Ascending aorta (tissue), 2 donors: ENCODE measurements at regions not wholly inside any gene's neighbourhood (a gene's known extent, or its start where the extent isn't known, plus 50 kb on each side); places are given as distances from the start of the nearest gene placed in this dataset.

Source experiments
- DNase-seq, 2 donors: peaks; one replicate each; pipeline ENCODE4 v3.0.0-alpha.2; 2019; ENCODE audit warnings: low spot score in 2 of 2
- H3K27ac ChIP-seq, 2 donors: fragments of 200-600 bp; sonication (generic); one replicate each; pipeline ENCODE4 v1.5.1; 2016 to 2017; ENCODE audit warnings: mild to moderate bottlenecking in 1 of 2
- H3K27me3 ChIP-seq: fragments of 200-600 bp; sonication (generic); one replicate; pipeline ENCODE4 v1.5.1; 2017
- H3K36me3 ChIP-seq, 2 donors: fragments of 200-600 bp; sonication (generic); one replicate each; pipeline ENCODE4 v1.5.1; 2016
- H3K4me1 ChIP-seq, 2 donors: fragments of 200-600 bp; sonication (generic); one replicate each; pipeline ENCODE4 v1.5.1; 2016 to 2017; ENCODE audit warnings: mild to moderate bottlenecking in 1 of 2
- H3K4me3 ChIP-seq, 2 donors: fragments of 200-600 bp; sonication (generic); one replicate each; pipeline ENCODE4 v1.5.1; 2016 to 2017; ENCODE audit warnings: mild to moderate bottlenecking in 1 of 2
- H3K9me3 ChIP-seq, 2 donors: fragments of 200-600 bp; sonication (generic); one replicate each; pipeline ENCODE4 v1.5.1; 2016
- intact Hi-C: fragments of 100-400 bp; cut with DNase I; formaldehyde crosslinking; loops from one replicate; pipeline ENCODE4 v1.15.1; 2023
- TF ChIP-seq, protein P1 (sequence below), 3 experiments: fragments of 200-600 bp in 2 of 3; fragments of 450-650 bp in 1 of 3; sonication (generic) in 2 of 3; IDR thresholded peaks; one replicate each; pipeline ENCODE4 v1.5.1; 2016 to 2019; ENCODE audit warnings: antibody characterized with exemption in 3 of 3, mild to moderate bottlenecking in 1 of 3, moderate library complexity in 1 of 3

- Histone ChIP-seq H3K36me3 (no peaks in the 10 kb centered on the region), H3K4me3 (no peak overlapping the region), H3K4me1 (no peaks in the 10 kb centered on the region), H3K27ac (no peak overlapping the region), H3K9me3 (no peaks in the 10 kb centered on the region), H3K27me3 (no peaks in the 10 kb centered on the region)
- TF ChIP-seq, protein P1, sequence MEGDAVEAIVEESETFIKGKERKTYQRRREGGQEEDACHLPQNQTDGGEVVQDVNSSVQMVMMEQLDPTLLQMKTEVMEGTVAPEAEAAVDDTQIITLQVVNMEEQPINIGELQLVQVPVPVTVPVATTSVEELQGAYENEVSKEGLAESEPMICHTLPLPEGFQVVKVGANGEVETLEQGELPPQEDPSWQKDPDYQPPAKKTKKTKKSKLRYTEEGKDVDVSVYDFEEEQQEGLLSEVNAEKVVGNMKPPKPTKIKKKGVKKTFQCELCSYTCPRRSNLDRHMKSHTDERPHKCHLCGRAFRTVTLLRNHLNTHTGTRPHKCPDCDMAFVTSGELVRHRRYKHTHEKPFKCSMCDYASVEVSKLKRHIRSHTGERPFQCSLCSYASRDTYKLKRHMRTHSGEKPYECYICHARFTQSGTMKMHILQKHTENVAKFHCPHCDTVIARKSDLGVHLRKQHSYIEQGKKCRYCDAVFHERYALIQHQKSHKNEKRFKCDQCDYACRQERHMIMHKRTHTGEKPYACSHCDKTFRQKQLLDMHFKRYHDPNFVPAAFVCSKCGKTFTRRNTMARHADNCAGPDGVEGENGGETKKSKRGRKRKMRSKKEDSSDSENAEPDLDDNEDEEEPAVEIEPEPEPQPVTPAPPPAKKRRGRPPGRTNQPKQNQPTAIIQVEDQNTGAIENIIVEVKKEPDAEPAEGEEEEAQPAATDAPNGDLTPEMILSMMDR (IDR thresholded peaks at IDR 0.05): no peak
- intact Hi-C loops: no loop called here
- no peak for DNase-seq
These were observed 63.3 kb upstream of the STT3B start for GRCh38 chr3:31469385-31469784.

GRCh38 chr3:31472479-31473390 lies 60.0 kb upstream of the STT3B start:
- TF ChIP-seq, protein P1 (IDR thresholded peaks at IDR 0.05): no peak
- DNase-seq: no peak
- no peaks in the 10 kb centered on the region for H3K9me3 ChIP-seq
- no peak overlapping the region for H3K4me3 ChIP-seq
- intact Hi-C loops: no loop called here
- H3K27me3 ChIP-seq: no peaks in the 10 kb centered on the region
- H3K4me1 ChIP-seq: no peaks in the 10 kb centered on the region
- no peak overlapping the region for H3K27ac ChIP-seq
- no peaks in the 10 kb centered on the region for H3K36me3 ChIP-seq

GRCh38 chr3:31476209-31476608 lies 56.5 kb upstream of the STT3B start:
- intact Hi-C loops: no loop called here
- TF ChIP-seq, protein P1 (IDR thresholded peaks at IDR 0.05): no peak

DNA sequence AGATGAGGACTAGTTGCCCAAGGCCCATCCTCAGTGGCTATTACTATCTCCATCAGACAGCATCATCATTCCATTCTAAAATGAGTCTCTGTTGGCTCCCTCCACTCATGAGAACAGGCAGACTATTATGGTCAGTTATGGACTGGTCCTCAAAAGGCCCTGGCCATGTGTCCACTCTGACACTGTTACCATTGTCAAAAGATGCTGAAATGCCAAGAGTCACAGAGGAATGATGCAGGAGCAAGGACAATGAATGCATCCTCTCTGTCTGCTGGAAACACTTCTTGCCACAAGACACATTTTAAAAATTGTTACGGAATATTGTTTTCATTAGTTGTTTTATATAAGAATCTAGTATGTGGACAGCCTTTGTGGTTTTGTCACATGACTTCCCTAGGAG lies 53.3 kb upstream of the STT3B start:
- Histone ChIP-seq H3K4me3 (no peak overlapping the region), H3K9me3 (no peaks in the 10 kb centered on the region)
- intact Hi-C loops: no loop called here

More at GRCh38 chr3:31476209-31476608, 56.5 kb upstream of the STT3B start:
- Histone ChIP-seq H3K27me3 (no peaks in the 10 kb centered on the region), H3K27ac (no peak overlapping the region), H3K36me3 (no peaks in the 10 kb centered on the region), H3K4me3 (no peak overlapping the region), H3K9me3 (no peaks in the 10 kb centered on the region), H3K4me1 (no peaks in the 10 kb centered on the region)
- DNase-seq: no peak

GRCh38 chr3:31481697-31482096 lies 51.0 kb upstream of the STT3B start:
- no peaks in the 10 kb centered on the region for H3K36me3 ChIP-seq
- H3K4me3 ChIP-seq: no peak overlapping the region
- intact Hi-C loops: no loop called here
- no peak overlapping the region for H3K27ac ChIP-seq
- TF ChIP-seq, protein P1 (IDR thresholded peaks at IDR 0.05): no peak
- no peak for DNase-seq
- H3K4me1 ChIP-seq: no peaks in the 10 kb centered on the region
- no peaks in the 10 kb centered on the region for H3K27me3 ChIP-seq
- no peaks in the 10 kb centered on the region for H3K9me3 ChIP-seq

More for the DNA sequence above, 53.3 kb upstream of the STT3B start:
- Histone ChIP-seq H3K27ac (no peak overlapping the region), H3K36me3 (no peaks in the 10 kb centered on the region), H3K4me1 (no peaks in the 10 kb centered on the region), H3K27me3 (no peaks in the 10 kb centered on the region)
- no peak for DNase-seq
- TF ChIP-seq, protein P1 (IDR thresholded peaks at IDR 0.05): no peak
